NCI-H2081 (cell line): ENCODE measurements at regions not wholly inside any gene's neighbourhood (a gene's known extent, or its start where the extent isn't known, plus 50 kb on each side); places are given as distances from the start of the nearest gene placed in this dataset.
"Not testable (repeated sequence)": the region's sequence is repeated elsewhere in the genome, so short reads cannot be mapped to it uniquely, and the experiment has no call there.

Experiments used
- DNase-seq, 2 experiments: peaks; one replicate each; lab custom pipeline; 2025; lab: John Stamatoyannopoulos, UW

DNA sequence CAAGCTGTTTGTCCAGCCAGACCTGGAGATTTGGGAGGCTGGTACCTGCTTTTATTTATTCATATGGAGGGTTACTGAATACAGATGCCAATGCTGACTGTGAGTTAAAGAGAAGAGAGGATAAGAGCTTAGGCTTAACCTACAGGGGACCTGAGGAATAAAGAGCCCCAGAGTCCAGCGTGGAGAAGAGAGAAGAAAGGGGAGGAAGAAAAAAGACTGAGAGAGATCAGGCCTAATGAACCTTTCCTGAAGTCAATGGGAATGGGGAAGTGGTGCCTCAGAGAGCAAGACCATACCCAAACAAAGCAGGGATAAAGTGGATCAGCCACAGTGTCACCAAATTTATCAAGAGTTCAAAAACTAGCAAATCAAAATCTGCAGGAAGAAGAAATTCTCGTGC lies 348.6 kb upstream of the KCNH7 start:
- DNase-seq, result no peak

DNA sequence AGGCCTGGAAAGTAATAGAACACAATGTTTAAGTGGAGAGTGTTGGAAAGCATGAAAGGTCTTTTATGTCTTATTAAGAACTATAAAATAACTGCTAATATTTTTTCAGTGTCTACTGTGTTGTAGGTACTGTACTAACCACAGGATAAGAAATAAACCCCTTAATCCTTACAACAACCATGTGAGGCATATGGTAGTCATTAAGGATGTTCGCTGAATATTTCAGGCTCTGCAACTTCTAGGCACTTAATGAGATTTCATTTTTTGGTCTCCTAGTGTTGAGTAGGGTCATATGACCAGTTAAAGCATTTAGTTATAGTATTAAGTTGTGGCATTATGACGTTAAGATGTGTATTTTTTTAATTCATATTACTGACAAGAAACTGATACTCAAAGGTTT lies 346.6 kb upstream of the KCNH7 start:
- no peak for DNase-seq

DNA sequence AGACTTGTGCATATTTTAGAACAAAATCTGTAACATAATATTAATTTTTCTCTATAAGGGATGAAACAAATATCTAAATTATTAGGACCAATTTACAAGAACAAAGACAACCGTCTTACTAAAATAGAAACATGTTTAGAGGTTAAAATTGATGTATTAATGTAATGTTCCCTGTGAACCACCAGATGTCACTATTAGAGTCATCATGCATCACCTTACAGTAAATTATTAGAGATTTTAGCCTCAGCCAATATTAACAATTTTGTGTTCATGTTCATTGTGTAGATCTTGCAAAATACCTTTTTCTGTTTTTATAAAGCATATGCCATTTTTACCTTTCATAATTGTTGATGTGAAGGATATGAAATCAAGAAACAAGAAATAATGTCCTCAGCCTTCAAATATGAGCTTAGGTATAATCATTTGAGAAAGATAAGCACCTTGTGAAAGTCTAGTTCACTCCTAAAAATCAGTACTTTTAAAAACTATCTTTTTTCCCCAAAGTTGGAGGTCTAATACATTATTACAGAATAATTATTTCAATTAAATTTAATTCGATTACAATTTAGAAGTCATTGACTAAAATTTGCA lies 344.3 kb upstream of the KCNH7 start:
- DNase-seq, result peak; percentile 31 to 34

DNA sequence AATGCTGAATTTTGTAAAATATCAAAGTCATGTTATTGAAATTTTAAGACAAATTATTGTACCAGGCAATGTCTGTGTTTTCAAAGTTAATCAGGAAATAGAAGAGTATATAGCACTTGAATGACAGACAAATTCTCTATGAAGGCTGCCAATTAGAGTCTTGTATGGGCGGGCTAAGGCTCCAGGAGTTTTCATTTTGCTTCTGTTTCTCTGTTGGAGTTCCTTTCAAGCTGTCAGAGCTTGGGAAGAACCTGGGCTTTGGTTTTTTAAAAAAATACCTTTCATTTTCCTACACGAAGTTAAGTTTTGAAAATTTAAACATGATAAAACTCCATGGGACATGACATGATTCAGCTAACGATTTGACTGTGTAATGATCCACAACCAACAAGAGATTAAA lies 339.0 kb upstream of the KCNH7 start:
- no peak for DNase-seq

DNA sequence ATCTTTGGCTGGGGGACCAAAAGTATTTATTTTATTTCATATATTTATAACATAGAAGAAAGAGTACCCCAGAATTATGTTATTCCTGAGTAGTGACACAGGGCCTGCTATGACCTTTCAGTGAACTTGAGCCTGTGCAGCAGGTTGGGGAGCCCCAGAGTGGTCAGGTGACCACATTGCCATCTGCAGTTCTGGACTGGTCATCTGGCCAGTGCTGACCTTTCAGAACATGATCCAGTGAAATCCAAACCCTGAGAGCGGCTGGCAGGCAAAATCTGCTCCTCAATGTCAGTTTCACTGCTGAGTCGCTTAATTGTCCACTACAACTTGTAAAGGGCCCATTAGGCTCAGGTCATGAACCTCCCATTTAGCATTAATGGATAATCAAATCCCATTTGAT lies 336.7 kb upstream of the KCNH7 start:
- DNase-seq, result no peak

DNA sequence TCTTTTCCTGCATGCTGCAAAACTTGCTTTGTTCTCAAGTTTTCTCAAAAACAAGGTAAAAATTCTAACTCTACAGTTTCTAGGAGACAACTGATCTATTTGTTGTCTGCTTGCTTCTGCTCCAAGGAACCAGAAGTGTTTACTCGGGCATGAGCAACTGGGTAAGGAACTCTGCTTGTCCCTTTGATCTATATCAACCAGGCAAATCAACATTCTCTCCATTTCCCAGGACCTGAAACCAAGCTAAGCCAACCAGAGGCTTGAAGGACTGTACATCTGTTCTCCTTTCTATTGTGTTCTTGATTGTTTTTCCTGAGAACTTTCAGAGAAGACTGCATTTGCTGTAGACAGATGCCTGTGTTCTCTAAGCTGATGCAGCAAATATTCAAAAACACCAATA lies 335.0 kb upstream of the KCNH7 start:
- DNase-seq, result no peak

DNA sequence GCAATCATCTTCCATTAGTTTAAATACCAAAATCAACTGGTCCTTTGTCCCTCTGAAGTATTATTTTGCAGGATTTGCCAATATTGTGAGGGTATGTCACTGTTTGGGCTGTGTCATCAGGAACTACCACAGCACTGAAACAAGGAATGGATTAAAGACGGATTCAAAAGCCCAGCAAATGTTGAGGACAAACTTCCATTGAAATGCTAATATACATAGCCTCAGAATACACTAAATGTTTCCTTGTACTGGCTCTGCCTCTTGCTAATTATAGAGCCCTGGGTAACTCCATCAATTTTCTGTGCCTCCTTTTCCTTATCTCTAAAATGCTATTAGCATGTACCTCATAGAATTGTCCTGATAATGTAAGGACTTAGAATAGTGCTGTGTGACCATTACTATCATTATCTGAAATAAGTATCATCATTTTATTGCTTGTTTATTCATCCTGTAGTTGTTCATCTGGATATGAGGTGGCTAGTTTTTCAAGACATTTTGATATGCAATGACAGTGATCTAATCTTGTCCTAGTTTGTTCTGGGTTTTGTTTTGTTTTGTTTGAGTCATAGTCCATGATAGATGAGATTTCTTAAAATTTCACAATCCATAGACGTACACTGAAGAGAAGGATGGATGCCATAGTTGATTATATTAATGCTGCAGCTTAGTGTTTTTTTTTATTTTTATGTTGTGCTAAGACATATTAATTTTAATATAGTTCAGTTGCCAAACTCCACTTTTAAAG lies 333.4 kb upstream of the KCNH7 start:
- no peak for DNase-seq

DNA sequence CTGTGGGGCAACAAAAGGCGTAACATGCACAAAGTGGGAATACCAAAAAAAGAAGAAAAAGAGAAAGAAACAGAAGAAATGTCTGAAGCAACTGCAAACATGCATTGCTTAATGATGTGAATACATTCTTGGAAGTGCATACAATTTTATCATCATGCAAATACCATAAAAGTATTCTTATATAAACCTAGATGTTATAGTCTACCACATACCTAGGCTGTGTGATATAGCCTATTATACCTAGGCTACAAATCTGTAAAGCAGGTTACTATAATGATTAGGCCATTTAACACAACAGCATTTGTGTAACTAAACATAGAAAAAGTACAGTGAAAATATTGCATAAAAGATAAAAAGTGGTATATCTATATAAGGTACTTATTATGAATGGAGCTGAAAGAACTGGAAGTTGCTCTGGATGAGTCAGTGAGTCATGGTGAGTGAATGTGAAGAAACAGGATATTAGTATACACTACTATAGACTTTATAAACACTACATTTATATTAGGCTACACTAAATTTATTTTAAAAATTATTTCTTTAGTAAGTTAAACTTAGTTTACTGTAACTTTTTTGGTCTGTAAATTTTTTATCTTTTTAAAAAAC lies 319.4 kb upstream of the KCNH7 start:
- DNase-seq, result no peak

DNA sequence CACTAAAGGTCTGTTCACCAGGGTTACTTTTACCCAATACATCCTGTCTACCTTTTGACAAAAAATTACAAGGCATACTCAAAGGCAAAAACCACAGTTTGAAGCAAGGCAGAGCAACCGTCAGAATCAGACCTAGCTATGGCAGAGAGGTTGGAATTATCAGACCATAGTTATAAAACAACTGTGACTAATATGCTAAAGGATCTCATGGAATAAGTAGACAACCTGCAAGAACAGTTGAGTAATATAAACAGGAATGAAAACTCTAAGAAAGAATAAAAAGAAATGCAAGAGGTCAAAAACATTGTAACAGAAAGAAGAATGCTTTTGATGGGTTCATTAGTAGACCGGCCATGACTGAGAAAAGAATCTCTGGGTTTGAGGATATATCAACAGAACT lies 318.8 kb upstream of the KCNH7 start:
- no peak for DNase-seq

DNA sequence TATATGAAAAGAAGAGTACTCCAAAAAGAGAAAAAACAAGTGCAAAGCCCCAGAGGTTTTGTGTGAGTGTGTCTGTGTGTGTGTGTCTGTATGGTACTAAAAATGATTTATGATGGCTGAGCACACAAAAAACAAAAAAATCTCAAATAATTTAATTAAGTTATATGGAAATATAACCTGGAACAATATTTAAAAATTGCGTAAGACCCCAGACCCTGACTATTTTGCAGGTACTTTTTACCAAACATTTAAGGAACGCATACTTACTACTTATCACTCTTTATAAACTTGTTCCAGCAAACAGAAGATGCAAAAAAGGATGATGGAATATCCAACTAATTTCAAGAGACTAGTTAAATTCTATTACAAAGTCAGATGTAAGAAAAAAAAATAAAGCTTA lies 317.4 kb upstream of the KCNH7 start:
- DNase-seq, result no peak

DNA sequence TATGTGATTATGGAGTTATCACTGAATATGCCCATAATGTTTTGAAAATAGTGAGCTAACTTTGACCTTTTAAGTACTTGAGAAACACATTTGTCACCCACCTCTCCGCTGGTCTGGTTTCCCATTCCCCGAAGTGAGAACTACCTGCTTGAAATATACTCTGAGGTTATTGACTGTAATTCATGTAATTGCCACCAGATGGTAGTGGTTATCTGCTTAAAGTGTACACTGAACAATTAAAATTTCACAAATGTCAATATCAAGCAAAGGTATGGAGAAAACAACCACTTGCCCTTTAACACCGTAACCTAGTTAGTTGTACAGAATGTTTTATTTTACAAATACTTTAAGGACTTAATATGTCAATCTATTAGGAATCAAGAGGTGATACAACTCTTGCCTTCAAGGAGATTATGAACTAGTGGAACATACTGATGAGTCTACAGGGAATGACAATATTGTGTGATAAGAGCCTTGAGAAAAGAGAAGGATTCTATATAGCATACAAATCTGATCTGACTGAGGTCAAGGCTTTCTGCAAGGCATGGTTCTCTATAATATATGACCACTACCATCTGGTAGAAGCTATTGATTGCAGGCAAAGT lies 316.8 kb upstream of the KCNH7 start:
- DNase-seq, result peak; percentile 64 to 74

DNA sequence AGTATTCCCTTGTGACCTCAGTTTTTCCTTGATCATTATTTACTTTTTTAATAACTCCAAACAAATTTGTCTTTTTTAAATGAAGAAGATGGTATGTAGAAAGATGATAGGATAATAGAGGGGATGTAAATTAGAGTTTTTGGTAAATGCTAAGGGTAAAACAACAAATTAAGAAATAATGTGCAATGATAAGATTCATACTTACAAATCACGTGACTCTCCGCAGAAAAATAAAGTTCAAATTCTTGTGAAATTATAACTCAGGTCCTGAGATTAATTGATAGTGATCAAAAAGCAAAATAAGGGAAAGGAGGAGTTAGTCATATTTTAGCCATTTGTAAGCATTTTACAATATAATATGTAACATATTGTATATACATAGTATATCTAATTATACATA lies 304.1 kb upstream of the KCNH7 start:
- DNase-seq, result no peak

DNA sequence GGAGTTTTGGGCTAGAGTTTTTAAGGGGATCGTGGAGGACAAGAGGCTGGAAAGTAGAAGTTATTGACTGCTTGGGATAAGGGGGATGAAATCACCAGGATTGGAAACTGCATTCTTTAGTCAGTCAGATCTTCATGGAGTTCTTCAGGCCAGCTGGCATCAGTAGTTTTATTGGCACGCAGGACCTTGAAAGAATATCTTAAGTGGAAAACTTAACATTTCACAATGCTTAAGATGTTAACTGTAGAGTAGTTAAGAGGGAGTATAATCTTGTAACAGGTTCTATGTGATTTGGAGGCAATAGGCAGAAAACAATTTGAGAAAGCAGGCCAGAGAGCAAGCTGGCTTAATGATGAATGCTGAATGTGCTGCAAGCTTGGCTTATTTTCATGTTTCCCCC lies 300.4 kb upstream of the KCNH7 start:
- DNase-seq, result no peak

DNA sequence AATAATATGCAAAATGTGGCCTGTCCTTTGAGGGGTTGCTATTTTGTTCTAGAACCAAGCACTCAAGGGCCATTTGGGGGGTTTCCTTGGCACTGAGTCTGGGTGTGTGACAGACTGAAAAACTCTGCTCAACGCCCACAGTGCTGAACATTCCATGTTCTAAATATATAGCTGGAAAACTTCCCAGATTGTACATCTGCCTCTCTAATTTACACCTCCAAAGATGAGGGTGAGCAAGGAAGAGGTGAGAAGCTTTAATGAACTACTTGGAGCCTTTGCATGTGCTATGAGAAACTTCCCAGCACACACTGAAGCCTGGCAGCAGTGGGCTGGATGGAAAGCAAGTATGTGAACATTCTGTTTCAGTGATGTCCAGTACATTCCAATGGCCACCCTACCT lies 296.7 kb upstream of the KCNH7 start:
- DNase-seq, result no peak

DNA sequence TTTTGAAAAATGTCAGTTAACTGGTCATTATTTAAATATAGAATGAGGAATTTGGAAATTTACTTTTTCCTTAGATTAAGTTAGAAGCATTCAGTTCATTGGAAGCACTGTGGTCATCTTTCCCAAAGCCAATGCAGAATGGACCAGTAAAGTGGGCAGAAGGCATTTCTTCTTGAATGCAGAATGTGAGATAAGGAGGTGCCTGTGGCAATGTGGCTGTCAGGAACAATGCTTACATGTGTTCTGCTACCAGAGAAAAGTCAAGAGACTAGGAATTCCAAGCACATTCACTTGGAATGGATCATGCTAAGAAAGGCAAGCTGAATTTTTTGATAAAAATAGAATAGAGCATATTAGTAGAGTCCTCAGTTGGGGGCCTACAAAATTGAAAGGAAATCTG lies 295.0 kb upstream of the KCNH7 start:
- no peak for DNase-seq

DNA sequence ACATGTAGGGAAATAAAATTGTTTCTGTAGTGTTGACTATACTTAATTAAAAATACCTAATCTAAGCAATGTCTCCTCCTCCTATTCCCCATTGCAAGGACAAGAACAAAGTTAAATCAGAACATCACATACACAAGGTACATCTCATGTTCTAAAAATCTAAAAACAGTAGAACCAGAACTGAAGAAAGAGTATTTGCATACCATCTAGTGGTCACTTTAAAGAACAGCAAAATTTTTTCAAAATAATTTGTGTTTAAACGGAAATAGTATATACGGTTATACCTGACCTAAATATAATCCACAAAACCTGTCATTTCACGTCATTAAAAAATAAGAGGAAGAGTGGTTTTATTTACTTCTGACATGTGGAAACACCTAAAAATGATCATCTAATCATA lies 294.3 kb upstream of the KCNH7 start:
- DNase-seq, result peak; percentile 26 to 47

DNA sequence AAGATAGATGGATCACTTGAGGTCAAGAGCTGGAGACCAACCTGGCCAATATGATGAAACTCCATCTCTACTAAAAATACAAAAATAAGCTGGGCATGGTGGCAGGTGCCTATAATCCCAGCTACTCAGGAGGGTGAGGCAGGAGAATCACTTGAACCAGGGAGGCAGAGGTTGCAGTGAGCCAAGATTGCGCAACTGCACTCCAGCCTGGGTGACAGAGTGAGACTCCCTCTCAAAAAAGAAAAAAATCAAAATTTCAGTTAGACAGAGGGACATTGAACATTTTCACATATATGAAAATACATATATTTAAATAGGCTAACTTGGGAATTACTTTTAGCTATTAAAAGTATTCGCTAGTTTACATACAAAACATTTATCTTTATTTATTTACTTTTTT lies 293.6 kb upstream of the KCNH7 start:
- DNase-seq, result not testable (repeated sequence)

DNA sequence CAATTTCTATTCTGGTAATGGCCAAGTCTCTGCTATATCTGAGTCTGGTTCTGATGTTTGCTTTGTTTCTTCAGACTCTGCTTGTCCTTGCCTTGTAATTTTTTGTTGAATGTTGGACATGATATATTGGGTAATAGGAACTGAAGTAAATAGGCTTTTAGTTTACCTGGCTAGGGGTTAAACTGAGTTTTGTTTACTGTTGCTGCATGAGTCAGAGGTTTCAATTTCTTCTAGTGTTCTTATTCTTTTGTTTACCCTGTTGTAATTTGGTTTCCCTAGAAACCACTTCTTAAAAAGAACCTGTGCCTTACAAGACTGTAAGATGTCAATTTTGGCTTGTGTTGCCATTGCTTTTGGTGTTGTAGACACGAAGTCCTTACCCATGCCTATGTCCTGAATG lies 285.0 kb upstream of the KCNH7 start:
- no peak for DNase-seq

DNA sequence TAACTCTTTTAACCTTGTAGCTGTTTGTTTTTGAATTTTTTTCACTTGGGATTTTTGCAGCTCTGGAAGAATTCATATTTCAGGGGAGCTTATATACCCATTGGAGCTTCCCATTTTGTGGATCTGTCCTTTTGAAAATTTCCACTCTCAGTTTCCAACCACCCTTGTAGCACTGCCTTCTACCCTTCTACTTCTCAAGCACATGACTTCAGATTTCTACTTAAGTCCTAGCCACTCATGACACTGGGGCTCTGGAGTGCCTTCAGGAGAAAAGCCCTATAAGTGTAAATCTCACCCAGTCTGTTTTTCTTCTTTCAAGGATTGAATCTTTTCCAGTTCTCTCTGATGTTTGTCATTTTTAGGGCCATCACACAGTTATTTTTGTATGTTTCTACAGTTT lies 283.7 kb upstream of the KCNH7 start:
- no peak for DNase-seq

DNA sequence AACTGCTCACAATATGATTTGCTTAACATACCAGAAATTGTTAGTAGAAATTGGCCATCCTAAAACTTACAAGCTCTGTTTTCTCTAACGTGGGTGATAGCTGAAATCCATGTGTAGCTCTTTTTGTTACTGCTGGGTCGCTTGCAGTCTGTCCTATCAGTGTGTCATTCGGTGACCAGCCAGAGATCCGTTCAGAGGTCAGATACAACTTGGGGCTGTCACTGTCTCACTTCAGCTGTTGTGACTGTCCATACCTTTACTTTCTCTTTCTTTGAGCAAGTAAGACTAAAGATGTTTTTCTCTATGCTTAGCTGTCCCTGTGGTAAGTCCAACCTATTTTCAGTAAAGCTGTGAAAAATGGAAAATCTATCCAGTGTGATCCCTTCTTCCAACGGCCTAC lies 282.9 kb upstream of the KCNH7 start:
- DNase-seq, result no peak

DNA sequence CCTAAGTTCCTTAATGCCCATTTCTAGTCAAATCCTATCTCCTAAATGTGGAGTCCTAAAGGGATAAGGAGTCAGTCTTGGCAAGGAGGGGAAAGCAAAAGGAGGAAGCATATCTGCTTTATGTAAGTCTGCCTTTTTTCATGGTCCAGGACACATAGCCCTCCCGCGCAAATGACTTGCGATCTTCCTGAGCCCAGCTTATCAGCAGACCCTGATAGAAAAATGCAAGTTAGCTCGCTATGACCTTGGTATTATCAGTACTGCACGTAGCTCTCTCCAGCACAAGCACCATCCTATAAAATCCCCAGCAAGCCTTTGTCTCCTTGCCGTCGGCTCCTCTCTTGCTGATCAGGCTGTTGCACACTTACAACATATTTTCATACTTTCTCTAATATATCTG lies 281.4 kb upstream of the KCNH7 start:
- DNase-seq, result no peak

DNA sequence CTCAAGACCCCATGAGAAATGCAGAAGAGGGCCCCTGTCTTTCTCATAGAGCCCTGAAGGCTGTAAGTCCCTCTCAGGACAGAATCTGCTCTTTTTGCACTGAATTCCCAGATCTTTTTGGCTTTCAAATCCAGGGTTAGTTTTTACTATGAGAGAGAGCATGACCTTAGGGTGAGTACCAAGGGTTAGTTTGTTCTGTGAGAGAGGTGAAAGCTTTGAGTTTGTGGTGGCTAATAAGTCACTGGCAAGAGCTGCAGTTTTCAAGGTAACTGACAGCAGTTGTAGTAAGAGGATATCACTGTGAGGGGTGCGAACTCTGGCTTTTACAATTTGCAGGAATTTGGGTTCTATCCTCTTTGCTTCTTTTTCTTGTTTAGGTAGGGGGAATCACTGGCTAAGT lies 248.4 kb upstream of the KCNH7 start:
- no peak for DNase-seq

DNA sequence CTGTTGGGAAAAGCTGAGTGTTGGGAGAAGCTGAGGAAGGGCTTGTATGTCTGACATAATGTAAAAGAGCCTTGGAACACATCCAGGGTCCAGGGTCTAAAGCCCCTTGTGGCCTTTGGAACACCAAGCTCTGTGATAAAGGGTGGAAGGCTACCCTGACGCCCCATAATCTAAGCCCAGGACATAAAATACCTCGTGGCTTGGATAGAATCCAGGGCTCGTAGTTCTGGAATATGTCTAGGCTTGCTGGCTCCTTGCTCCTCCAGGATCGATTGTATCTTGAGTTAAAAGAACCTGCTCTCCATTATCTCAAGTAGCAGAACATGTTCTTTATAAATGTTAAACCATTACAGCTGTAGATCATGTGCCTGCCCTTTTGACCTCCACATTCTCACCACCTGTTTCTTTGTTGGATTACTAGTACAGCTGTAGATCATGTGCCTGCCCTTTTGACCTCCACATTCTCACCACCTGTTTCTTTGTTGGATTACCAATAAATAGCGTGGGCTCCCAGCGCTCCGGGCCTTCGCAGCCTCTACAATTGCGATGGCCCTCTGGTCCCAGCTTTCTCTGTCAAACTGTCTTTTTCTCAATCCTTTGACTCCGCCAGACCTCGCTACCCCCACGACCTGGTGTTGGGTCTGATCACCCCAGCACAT lies 246.9 kb upstream of the KCNH7 start:
- DNase-seq, result not testable (repeated sequence)
